Suprapubic skin (tissue), 4 donors: ENCODE measurements at regions not wholly inside any gene's neighbourhood (a gene's known extent, or its start where the extent isn't known, plus 50 kb on each side); places are given as distances from the start of the nearest gene placed in this dataset.

Experiments used
- DNase-seq, 2 donors: peaks; one replicate each; pipeline ENCODE4 v3.0.0-alpha.2; 2019; ENCODE audit warnings: low spot score in 2 of 2
- H3K27ac ChIP-seq: fragments of 200-600 bp; sonication (generic); one replicate; pipeline ENCODE4 v1.5.1; 2019
- H3K27me3 ChIP-seq: fragments of 200-600 bp; sonication (generic); one replicate; pipeline ENCODE4 v1.5.1; 2019
- H3K36me3 ChIP-seq: fragments of 200-600 bp; sonication (generic); one replicate; pipeline ENCODE4 v1.5.1; 2019
- H3K4me1 ChIP-seq: fragments of 200-600 bp; sonication (generic); one replicate; pipeline ENCODE4 v1.5.1; 2019
- H3K4me3 ChIP-seq: fragments of 200-600 bp; sonication (generic); one replicate; pipeline ENCODE4 v1.5.1; 2019; ENCODE audit warnings: mild to moderate bottlenecking
- H3K9me3 ChIP-seq: fragments of 200-600 bp; sonication (generic); one replicate; pipeline ENCODE4 v1.5.1; 2019
- EP300 ChIP-seq: sonication (generic); formaldehyde crosslinking; IDR thresholded peaks from one replicate; pipeline ENCODE4 v1.6.1; 2017; ENCODE audit warnings: antibody characterized with exemption
- POLR2A ChIP-seq, 2 donors: fragments of 450-650 bp; IDR thresholded peaks; one replicate each; pipeline ENCODE4 v1.6.1; 2017; ENCODE audit warnings: antibody characterized with exemption in 2 of 2, mild to moderate bottlenecking in 2 of 2, moderate library complexity in 2 of 2
- POLR2AphosphoS5 ChIP-seq, 3 donors: sonication (generic); formaldehyde crosslinking; IDR thresholded peaks; one replicate each; pipeline ENCODE4 v1.6.1; 2017; ENCODE audit warnings: antibody characterized with exemption in 3 of 3
- WGBS: methylation state at CpG from one replicate; pipeline ENCODE4 v1.1.5; 2018; 5-methylcytosine and 5-hydroxymethylcytosine counted together
- TF ChIP-seq, protein P1 (sequence below), 2 donors: fragments of 200-600 bp in 1 of 2; fragments of 450-650 bp in 1 of 2; sonication (generic) in 1 of 2; IDR thresholded peaks; one replicate each; pipeline ENCODE4 v1.5.1; 2016 to 2019; ENCODE audit warnings: antibody characterized with exemption in 2 of 2, mild to moderate bottlenecking in 1 of 2, moderate library complexity in 1 of 2

GRCh38 chr11:97354026-97354425, 964.2 kb downstream of the JRKL start:
- Histone ChIP-seq H3K9me3 (no peaks in the 10 kb centered on the region), H3K27ac (no peak overlapping the region), H3K36me3 (no peaks in the 10 kb centered on the region), H3K27me3 (no peaks in the 10 kb centered on the region), H3K4me3 (no peak overlapping the region), H3K4me1 (no peaks in the 10 kb centered on the region)
- no peak for DNase-seq
- TF ChIP-seq, protein P1, sequence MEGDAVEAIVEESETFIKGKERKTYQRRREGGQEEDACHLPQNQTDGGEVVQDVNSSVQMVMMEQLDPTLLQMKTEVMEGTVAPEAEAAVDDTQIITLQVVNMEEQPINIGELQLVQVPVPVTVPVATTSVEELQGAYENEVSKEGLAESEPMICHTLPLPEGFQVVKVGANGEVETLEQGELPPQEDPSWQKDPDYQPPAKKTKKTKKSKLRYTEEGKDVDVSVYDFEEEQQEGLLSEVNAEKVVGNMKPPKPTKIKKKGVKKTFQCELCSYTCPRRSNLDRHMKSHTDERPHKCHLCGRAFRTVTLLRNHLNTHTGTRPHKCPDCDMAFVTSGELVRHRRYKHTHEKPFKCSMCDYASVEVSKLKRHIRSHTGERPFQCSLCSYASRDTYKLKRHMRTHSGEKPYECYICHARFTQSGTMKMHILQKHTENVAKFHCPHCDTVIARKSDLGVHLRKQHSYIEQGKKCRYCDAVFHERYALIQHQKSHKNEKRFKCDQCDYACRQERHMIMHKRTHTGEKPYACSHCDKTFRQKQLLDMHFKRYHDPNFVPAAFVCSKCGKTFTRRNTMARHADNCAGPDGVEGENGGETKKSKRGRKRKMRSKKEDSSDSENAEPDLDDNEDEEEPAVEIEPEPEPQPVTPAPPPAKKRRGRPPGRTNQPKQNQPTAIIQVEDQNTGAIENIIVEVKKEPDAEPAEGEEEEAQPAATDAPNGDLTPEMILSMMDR (IDR thresholded peaks at IDR 0.05): no peak
- TF ChIP-seq EP300 (no peak), POLR2A (IDR thresholded peaks at IDR 0.05) (no peak), POLR2AphosphoS5 (IDR thresholded peaks at IDR 0.05) (no peak)
- 89% methylated on average over 1 of the region's 1 CpG for WGBS

- Histone ChIP-seq H3K36me3 (no peaks in the 10 kb centered on the region), H3K4me3 (no peak overlapping the region), H3K9me3 (no peaks in the 10 kb centered on the region), H3K27me3 (no peaks in the 10 kb centered on the region), H3K4me1 (no peaks in the 10 kb centered on the region), H3K27ac (no peak overlapping the region)
- DNase-seq: no peak
- TF ChIP-seq EP300: no peak
- no peak for TF ChIP-seq POLR2A (IDR thresholded peaks at IDR 0.05)
- TF ChIP-seq POLR2AphosphoS5 (IDR thresholded peaks at IDR 0.05): no peak
- TF ChIP-seq, protein P1 (IDR thresholded peaks at IDR 0.05): no peak
- WGBS: 69% methylated on average over 2 of the region's 2 CpGs
Observed at GRCh38 chr11:97354576-97354975, 964.8 kb downstream of the JRKL start.

DNA sequence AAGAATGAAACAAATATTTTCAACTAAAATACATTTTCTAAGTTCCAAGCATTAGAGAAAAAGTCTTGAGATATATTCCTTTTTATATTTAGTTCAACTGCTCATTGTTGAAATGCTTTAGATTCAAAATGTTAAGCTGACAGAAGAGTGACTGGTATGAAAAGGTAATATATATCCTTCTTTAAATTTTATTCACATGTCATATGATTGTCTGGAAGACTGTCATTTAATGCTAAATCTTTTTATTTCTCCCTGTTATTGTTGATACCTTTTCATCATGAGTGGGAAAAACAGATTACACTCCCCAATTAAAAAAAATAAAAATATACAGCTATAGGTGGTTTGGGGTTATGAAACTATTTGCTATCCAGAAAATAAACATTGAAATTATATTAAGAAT, 965.4 kb downstream of the JRKL start:
- no peak overlapping the region for H3K27ac ChIP-seq
- TF ChIP-seq POLR2A (IDR thresholded peaks at IDR 0.05): no peak
- TF ChIP-seq EP300: no peak
- no peak for TF ChIP-seq POLR2AphosphoS5 (IDR thresholded peaks at IDR 0.05)
- TF ChIP-seq, protein P1 (IDR thresholded peaks at IDR 0.05): no peak
- DNase-seq: no peak
- no peak overlapping the region for H3K4me3 ChIP-seq
- no peaks in the 10 kb centered on the region for H3K9me3 ChIP-seq
- H3K27me3 ChIP-seq: no peaks in the 10 kb centered on the region
- H3K36me3 ChIP-seq: no peaks in the 10 kb centered on the region
- no peaks in the 10 kb centered on the region for H3K4me1 ChIP-seq

GRCh38 chr11:97356144-97356543, 966.3 kb downstream of the JRKL start:
- H3K4me3 ChIP-seq: no peak overlapping the region
- H3K9me3 ChIP-seq: no peaks in the 10 kb centered on the region
- H3K27ac ChIP-seq: no peak overlapping the region
- H3K36me3 ChIP-seq: no peaks in the 10 kb centered on the region
- no peaks in the 10 kb centered on the region for H3K4me1 ChIP-seq
- no peak for DNase-seq
- H3K27me3 ChIP-seq: no peaks in the 10 kb centered on the region
- WGBS: 50% methylated on average over 3 of the region's 3 CpGs
- TF ChIP-seq POLR2AphosphoS5 (IDR thresholded peaks at IDR 0.05) (no peak), EP300 (no peak)

DNA sequence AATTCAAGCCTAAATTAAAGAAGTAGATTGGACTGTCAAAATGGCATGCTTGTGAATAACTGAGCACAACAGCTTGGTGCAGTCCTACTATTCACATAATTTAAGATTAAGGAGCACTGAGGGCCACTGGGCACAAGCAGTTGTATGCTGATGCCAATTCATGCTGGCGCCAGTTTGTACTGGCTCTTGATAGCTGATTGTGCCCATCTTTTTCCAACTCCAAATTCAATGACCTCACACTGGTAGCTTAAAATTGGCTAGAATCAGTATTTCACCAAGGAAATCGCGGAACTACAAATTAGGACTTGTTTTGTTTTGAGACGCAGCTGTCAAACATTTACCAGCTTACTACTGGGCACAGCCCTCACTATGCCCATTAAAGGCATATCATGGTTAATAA, 969.2 kb downstream of the JRKL start:
- WGBS: 83% methylated on average over 4 of the region's 4 CpGs
- no peaks in the 10 kb centered on the region for H3K36me3 ChIP-seq
- DNase-seq: no peak

More for the DNA sequence above, 969.2 kb downstream of the JRKL start:
- Histone ChIP-seq H3K9me3 (no peaks in the 10 kb centered on the region), H3K4me3 (no peak overlapping the region), H3K27ac (no peak overlapping the region), H3K4me1 (no peaks in the 10 kb centered on the region), H3K27me3 (no peaks in the 10 kb centered on the region)
- TF ChIP-seq EP300 (no peak), POLR2A (IDR thresholded peaks at IDR 0.05) (no peak), POLR2AphosphoS5 (IDR thresholded peaks at IDR 0.05) (no peak)
- TF ChIP-seq, protein P1 (IDR thresholded peaks at IDR 0.05): no peak
